ENCODE measurements at regions not wholly inside any gene's neighbourhood (a gene's known extent, or its start where the extent isn't known, plus 50 kb on each side); places are given as distances from the start of the nearest gene placed in this dataset.
A peak's percentile ranks its signal among the peaks of the same experiment; 100 is the strongest.

DNA sequence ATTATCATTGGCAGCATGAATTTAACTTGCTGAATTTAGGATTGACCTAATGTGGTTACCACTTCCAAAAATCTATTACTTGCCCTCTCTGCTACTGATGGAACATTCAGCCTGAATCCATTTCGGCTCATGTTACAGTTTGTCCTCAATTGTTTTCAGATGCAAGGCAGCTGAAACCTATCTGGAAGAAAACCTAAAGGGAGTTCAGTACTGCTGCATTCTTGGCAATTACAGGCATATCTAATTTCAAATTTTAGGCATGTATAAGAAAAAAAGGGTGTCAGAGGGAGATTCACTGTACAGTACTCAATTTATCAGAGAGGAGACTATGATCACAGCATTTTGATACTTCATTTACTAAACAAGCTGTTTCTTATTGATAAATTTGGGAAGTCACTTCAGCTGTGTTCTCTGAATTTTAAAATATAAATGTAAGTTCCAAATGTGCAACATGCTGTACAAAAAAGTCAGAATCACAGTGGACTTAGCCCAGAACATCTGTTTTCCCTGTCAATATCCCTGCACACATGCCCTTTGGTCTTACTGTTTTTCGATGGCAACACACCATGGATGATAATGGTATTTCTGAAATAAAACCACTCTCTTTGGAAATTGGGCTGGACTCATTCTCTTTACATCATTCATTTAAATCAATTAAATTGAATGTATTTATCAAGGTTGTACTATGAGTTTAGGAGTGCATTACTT is 651.6 kb upstream of the ADGRL4 start:
- Histone ChIP-seq H3K4me3 (no peak overlapping the region), H3K4me1 (peaks cover 16% of the 10 kb centered on the region), H3K27me3 (no peaks in the 10 kb centered on the region), H3K9me3 (replicated peaks) (no peaks in the 10 kb centered on the region), H3K36me3 (no peaks in the 10 kb centered on the region), H3K27ac (peak overlapping the region; percentile 78)
- peak; percentile 43 to 83 for DNase-seq

DNA sequence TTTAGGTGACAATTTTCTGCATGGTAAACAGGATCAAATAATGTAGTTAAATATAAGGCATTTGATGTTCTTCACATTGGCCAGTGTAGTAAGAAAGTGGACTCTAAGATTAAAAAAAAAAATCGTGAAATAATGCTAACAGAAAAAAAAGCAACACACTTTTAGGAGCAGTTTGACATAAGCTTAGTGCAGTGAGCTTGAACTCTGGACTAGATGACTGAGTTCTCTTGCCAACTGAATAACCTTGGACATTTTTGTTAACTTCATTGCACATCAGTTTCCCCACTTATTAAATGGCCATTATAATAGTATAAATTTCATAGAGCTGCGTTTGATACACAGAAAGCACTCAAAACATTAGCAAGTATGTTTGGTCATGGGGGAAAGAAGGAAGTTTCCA is 649.3 kb upstream of the ADGRL4 start:
- no peak overlapping the region for H3K4me3 ChIP-seq
- no peaks in the 10 kb centered on the region for H3K27me3 ChIP-seq
- no peaks in the 10 kb centered on the region for H3K36me3 ChIP-seq
- DNase-seq, result no peak
- H3K4me1 ChIP-seq, result peaks cover 16% of the 10 kb centered on the region
- H3K27ac ChIP-seq, result no peak overlapping the region
- no peaks in the 10 kb centered on the region for H3K9me3 ChIP-seq (replicated peaks)

DNA sequence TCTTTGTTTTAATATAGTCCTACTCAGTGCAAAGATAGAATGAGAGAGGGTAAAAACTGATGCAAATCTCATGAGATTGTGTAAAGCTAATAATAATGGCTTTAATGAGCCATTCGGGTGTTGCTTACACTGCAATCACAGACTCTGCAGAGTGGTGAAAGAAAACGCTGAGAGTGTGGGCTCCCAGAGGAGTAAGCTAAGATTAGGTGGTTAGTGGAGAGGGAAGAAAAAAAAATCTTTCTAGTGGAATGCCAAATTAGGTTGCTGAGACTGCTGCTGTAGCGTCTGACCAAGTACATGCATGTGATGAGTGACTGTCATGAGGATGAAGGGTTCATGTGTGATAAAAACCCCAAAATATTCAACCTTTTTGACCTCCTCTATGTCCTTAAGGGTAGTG is 645.9 kb upstream of the ADGRL4 start:
- Histone ChIP-seq H3K9me3 (replicated peaks) (no peaks in the 10 kb centered on the region), H3K36me3 (no peaks in the 10 kb centered on the region), H3K27ac (no peak overlapping the region), H3K4me3 (no peak overlapping the region), H3K27me3 (no peaks in the 10 kb centered on the region), H3K4me1 (peaks cover 3% of the 10 kb centered on the region)
- DNase-seq, result no peak

DNA sequence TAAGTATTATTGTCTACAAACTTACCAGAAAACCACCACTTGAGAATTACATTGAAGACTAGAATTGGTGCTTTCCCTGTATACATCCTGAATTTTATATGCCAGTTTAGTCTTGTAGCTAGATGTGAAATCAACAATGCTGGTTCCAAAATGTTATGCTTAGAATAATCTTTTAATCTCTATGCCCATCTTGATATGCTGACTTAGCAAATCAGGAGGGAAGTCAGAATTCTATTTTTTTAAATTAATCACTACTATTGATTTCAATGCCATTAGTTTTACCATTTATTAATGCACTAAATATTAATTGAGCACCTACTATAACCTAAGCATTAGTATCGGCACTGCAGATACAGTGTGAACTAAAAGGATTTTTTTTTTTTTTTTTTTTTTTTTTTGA is 641.6 kb upstream of the ADGRL4 start:
- no peaks in the 10 kb centered on the region for H3K9me3 ChIP-seq (replicated peaks)
- no peaks in the 10 kb centered on the region for H3K36me3 ChIP-seq
- H3K27me3 ChIP-seq, result no peaks in the 10 kb centered on the region
- no peak for DNase-seq
- no peaks in the 10 kb centered on the region for H3K4me1 ChIP-seq
- H3K4me3 ChIP-seq, result no peak overlapping the region
- no peak overlapping the region for H3K27ac ChIP-seq

DNA sequence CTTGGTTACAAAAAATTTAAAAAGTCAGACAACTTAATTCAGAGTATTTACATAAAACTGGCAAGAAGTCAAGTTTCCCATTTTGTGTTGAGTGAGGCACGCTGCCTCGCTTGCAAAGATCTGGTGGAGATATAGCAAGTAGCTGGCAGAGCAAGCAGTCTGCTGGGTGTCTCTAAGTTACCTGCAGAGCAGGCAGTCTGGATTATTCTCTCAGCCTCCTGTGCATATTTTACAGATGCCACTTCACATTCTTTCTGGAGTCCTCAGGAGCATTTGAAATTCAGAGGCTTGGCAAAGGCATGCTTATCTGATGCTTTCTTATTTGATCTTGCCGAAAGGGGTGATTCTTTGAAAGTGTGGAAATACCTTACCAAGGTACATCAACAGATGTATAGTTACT is 640.4 kb upstream of the ADGRL4 start:
- Histone ChIP-seq H3K36me3 (no peaks in the 10 kb centered on the region), H3K9me3 (replicated peaks) (no peaks in the 10 kb centered on the region)
- DNase-seq, result no peak

DNA sequence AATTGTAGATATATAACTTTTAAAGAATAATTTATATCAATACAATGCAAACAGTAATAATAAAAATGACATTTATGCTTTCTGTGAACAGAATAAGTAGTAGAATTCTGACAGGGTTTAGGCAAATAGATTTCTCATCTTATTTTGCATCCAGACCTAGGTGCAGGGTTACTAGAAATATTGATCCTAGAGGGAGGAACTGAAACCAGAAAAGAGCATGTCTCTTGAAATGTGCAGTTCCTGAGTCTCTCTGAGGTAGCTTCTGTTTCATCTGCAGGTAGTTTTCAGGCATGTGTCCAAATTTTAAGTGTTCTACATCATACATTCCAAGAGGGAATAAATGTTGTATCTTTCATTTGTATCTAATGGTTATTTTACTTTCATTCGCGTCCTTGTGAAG is 631.9 kb upstream of the ADGRL4 start:
- no peak overlapping the region for H3K27ac ChIP-seq
- DNase-seq, result no peak
- no peaks in the 10 kb centered on the region for H3K4me1 ChIP-seq
- H3K4me3 ChIP-seq, result no peak overlapping the region
- H3K9me3 ChIP-seq (replicated peaks), result no peaks in the 10 kb centered on the region
- H3K36me3 ChIP-seq, result no peaks in the 10 kb centered on the region
- H3K27me3 ChIP-seq, result no peaks in the 10 kb centered on the region

More for the DNA sequence above, 640.4 kb upstream of the ADGRL4 start:
- Histone ChIP-seq H3K27me3 (no peaks in the 10 kb centered on the region), H3K4me1 (no peaks in the 10 kb centered on the region), H3K4me3 (no peak overlapping the region), H3K27ac (no peak overlapping the region)

DNA sequence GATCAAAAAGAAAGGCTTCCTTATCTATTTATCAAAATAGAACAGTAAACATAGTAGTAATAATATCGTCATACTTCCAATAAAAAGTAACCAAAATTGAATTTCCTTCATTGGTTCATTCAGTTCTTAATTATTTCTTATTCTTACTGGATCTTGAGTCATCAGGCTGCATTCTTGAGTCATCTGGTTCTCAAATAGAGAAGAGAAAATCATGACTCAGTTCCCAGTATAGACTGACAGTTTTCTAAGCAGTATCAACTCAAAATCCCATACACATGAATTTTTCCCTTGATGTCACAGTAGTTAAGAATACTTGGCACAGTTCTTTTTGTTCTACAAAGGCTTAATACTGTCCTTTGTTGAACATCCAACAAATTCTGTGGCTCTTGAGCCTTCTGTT is 626.9 kb upstream of the ADGRL4 start:
- DNase-seq, result no peak
- H3K9me3 ChIP-seq (replicated peaks), result no peaks in the 10 kb centered on the region
- no peak overlapping the region for H3K27ac ChIP-seq
- no peaks in the 10 kb centered on the region for H3K36me3 ChIP-seq
- no peak overlapping the region for H3K4me3 ChIP-seq
- H3K27me3 ChIP-seq, result no peaks in the 10 kb centered on the region
- peaks cover 8% of the 10 kb centered on the region for H3K4me1 ChIP-seq

DNA sequence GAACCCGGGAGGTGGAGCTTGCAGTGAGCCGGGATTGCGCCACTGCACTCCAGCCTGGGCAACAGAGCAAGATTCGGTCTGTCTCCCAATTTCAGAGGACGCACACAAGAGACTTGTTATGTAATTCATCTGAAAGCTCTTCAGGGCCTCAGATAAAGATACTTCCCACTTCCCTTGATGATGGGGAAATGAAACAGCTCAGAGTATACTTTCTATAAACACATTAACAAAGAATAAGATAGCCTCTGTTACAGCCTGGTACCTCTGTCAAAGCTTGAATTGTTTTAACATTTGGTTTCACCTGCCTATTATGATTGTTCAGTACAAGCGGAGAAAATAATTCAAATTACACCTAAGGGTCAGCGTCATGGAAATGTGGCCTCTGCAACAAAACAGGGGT is 622.9 kb upstream of the ADGRL4 start:
- DNase-seq, result no peak
- H3K27ac ChIP-seq, result no peak overlapping the region
- H3K36me3 ChIP-seq, result no peaks in the 10 kb centered on the region
- H3K9me3 ChIP-seq (replicated peaks), result no peaks in the 10 kb centered on the region
- H3K4me3 ChIP-seq, result no peak overlapping the region
- peaks cover 8% of the 10 kb centered on the region for H3K4me1 ChIP-seq
- no peaks in the 10 kb centered on the region for H3K27me3 ChIP-seq

DNA sequence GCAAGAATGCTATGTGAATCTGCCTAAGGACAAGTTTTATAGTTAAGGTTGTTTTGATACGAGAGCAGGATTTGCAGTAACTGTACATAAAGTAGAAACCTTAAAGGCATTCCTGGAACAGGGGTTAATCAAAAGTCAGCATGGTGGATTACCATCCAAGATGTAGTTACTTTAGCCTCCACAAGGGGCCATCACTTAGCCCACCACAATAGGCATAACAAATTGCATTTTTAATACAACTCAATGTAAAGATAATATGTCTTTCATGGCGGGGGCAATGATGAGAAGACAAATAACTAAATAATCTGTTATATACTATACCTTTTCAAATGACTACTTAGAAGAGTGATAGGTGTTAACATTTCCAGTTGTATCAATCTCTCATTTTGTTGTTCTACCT is 611.2 kb upstream of the ADGRL4 start:
- no peaks in the 10 kb centered on the region for H3K27me3 ChIP-seq
- DNase-seq, result peak; percentile 3 to 45
- H3K36me3 ChIP-seq, result no peaks in the 10 kb centered on the region
- H3K27ac ChIP-seq, result no peak overlapping the region
- H3K4me1 ChIP-seq, result no peaks in the 10 kb centered on the region
- no peak overlapping the region for H3K4me3 ChIP-seq
- no peaks in the 10 kb centered on the region for H3K9me3 ChIP-seq (replicated peaks)

DNA sequence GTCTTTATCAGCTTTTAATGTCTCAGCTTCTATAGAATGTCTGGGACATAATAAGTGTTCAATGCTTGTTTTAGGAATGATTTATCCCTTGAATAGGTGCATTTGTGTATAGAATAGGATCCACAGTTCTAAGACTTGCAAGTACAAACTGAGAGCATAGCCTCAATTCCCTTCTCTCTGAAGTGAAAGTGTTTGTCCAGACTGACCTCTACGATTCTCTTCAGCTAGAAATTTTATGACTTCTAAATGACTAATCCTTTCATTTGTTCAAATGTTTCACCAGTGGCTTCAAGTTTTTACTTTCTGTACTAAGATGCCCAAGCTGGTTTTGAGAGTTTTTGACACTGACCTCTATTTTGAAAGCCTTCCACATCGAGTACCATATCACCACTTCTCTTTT is 608.2 kb upstream of the ADGRL4 start:
- H3K4me3 ChIP-seq, result no peak overlapping the region
- H3K27ac ChIP-seq, result no peak overlapping the region
- H3K9me3 ChIP-seq (replicated peaks), result no peaks in the 10 kb centered on the region
- DNase-seq, result no peak
- no peaks in the 10 kb centered on the region for H3K27me3 ChIP-seq
- no peaks in the 10 kb centered on the region for H3K4me1 ChIP-seq
- no peaks in the 10 kb centered on the region for H3K36me3 ChIP-seq

DNA sequence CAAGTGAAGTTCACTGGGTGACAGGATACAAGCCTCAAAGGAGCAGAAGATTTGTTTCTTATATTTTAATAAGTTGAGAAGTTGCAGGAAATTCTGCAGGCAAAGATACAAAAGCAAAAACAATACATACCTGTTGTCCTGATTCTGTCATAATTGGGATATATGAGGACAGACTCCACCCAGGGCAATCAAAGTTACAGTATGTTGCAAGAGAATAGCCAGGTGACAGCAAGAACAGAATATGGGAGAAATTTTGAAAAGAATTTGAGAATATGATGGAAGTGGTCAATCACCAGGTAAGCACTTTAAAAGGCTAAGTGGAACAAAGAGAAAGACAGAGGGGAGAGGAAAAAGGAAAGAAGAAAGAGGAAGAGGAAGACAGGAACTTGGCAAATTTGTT is 607.6 kb upstream of the ADGRL4 start:
- Histone ChIP-seq H3K9me3 (replicated peaks) (no peaks in the 10 kb centered on the region), H3K4me3 (no peak overlapping the region), H3K4me1 (no peaks in the 10 kb centered on the region), H3K36me3 (no peaks in the 10 kb centered on the region), H3K27me3 (no peaks in the 10 kb centered on the region), H3K27ac (no peak overlapping the region)
- no peak for DNase-seq

DNA sequence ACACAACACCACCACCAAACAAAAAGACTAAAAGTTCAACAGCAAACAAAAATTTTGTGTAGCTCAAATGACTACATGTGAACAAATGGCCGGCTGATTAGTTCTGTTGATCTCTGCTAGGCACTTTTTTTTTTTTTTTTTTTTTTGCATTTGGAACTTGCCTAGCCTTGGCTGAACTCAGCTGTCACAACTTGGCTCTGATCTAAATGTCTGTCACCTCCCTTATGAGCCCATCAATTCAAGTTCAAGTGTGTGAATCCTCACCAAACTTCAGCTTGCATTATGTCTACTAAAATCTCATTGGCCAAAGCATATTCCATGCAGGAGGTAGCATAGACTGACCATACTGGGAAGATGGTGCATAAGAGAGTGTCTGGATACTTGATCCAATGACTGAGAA is 606.5 kb upstream of the ADGRL4 start:
- no peak for DNase-seq
- H3K36me3 ChIP-seq, result no peaks in the 10 kb centered on the region
- no peaks in the 10 kb centered on the region for H3K4me1 ChIP-seq
- no peaks in the 10 kb centered on the region for H3K9me3 ChIP-seq (replicated peaks)
- H3K27ac ChIP-seq, result no peak overlapping the region
- no peak overlapping the region for H3K4me3 ChIP-seq
- no peaks in the 10 kb centered on the region for H3K27me3 ChIP-seq

DNA sequence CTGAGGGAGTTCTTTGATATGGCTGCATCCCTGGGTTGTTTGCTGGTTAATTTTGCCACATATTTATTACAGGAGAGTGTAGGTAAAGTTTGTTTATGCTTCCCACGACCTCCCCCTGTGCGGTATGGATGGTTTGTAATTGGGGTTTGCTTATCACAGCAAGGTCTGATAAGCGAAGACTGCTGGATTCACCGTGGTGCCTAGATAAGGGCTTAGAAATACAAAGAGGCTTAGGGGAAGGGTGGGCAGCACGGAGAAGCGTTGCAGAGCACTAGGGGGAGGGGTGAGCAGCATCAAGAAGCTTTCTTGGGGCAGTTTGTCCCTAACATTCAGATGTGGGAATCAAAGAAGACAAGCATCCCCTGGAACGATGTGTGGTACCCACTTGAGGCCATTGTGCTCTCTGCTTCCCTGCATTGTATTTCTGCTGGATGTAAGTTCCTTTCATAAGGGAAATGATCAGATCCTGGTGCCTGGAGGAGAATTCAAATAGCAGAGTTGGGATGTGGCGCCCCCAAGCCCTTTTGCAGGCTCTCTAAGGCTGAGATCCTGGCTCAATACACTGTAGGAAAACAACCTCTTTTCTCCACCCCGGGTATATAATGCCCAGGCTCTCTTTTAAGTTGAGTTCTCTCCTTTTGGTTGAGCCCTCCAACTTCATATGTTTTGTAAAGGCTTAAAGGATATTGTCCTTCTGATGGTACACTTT is 598.1 kb upstream of the ADGRL4 start:
- Histone ChIP-seq H3K36me3 (no peaks in the 10 kb centered on the region), H3K9me3 (replicated peaks) (no peaks in the 10 kb centered on the region), H3K4me1 (no peaks in the 10 kb centered on the region), H3K27ac (no peak overlapping the region), H3K27me3 (no peaks in the 10 kb centered on the region), H3K4me3 (no peak overlapping the region)
- no peak for DNase-seq

DNA sequence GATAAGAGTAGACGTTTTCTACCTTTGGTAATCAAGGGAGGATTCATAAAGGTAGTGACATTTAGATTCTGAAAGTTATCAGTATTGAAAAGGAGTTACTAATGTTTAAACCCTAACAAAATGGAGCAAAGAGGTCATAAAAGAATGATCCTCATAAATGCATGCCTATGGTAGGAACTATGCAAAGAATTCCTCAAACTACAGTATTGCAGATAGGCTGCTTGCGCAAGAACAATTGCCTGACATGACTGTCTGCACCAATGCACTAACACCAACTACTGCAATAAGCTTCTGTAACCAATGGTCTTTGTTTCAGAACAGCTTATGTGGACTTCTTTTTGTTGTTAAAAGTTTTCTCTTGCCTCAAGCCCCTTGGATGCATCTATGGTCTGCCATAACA is 597.3 kb upstream of the ADGRL4 start:
- no peaks in the 10 kb centered on the region for H3K27me3 ChIP-seq
- no peak overlapping the region for H3K27ac ChIP-seq
- DNase-seq, result no peak
- no peaks in the 10 kb centered on the region for H3K9me3 ChIP-seq (replicated peaks)
- H3K36me3 ChIP-seq, result no peaks in the 10 kb centered on the region
- H3K4me3 ChIP-seq, result no peak overlapping the region
- no peaks in the 10 kb centered on the region for H3K4me1 ChIP-seq

DNA sequence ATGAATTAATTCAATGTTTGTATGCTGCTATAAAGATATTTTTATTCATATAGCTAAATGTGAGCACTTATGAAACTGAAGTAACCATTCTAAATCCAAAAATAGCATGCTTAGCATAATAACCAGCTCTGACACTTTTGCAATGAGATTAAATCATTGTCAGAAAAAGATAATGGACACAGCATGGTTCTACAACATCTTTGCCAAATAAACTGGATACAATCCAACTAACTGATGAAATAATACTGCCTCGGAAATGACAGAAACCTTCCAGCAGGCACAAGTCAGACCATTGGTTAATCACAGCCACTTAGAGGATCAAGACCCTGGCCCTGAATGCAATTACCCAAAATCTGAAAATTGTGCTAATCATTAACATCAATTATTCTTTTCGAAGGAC is 592.7 kb upstream of the ADGRL4 start:
- Histone ChIP-seq H3K9me3 (replicated peaks) (no peaks in the 10 kb centered on the region), H3K36me3 (no peaks in the 10 kb centered on the region), H3K27ac (no peak overlapping the region), H3K4me3 (no peak overlapping the region), H3K4me1 (no peaks in the 10 kb centered on the region), H3K27me3 (no peaks in the 10 kb centered on the region)
- no peak for DNase-seq

DNA sequence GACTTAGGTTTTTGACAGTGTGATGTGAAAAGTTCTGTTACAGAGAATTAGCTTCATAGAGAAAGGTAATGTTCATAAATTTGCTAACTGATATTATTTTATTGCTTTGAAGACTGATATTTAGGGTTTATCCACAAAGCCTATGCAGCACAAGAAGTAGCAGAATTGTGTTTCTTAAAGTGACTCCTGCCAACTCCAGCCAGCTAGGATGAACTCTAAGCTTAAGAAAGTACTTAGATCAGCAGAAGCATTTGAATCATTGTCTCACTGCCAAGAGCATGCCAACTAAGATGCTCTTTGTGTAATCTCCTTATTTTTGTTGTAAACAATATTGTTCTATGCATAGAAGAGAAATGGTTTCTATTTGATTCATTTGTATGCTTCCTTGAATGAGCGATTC is 589.4 kb upstream of the ADGRL4 start:
- Histone ChIP-seq H3K4me1 (no peaks in the 10 kb centered on the region), H3K4me3 (no peak overlapping the region), H3K36me3 (no peaks in the 10 kb centered on the region), H3K27ac (no peak overlapping the region), H3K9me3 (replicated peaks) (no peaks in the 10 kb centered on the region), H3K27me3 (no peaks in the 10 kb centered on the region)
- no peak for DNase-seq
